MM.1S (cell line): ENCODE measurements at regions not wholly inside any gene's neighbourhood (a gene's known extent, or its start where the extent isn't known, plus 50 kb on each side); places are given as distances from the start of the nearest gene placed in this dataset.

Source experiments
- EZH2 ChIP-seq: fragments of 300-600 bp; sonication (generic); optimal IDR thresholded peaks from 2 replicates; pipeline ENCODE3; 2017; ENCODE audit warnings: low read depth, mild to moderate bottlenecking, antibody characterized with exemption, low read length, mixed read lengths
- EZH2phosphoT487 ChIP-seq: fragments of 300-600 bp; sonication (generic); IDR thresholded peaks from 2 replicates; pipeline ENCODE4 v1.6.1; 2018; ENCODE audit warnings: antibody characterized with exemption, low read length

DNA sequence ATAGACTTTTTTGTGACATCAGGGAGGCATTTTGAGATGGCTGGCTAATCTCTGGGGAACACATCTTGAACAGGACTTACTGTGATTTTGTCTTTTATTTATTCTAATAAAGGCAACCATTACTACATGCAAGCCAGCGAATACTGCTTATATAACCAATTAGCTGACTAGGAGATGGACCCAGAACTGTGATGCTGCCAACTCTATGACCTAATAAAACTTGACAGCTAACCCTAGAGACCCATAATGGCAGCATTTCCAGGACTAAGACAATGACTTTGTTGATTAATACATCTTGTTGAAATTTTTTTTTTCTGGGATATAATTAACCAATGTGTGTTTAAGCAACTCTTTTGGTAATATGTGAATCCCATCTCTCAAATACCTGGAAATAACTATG is 584.6 kb downstream of the PRR32 start:
- TF ChIP-seq EZH2phosphoT487 (no peak), EZH2 (no peak)
